Liver (tissue), 8 donors: ENCODE measurements at regions not wholly inside any gene's neighbourhood (a gene's known extent, or its start where the extent isn't known, plus 50 kb on each side); places are given as distances from the start of the nearest gene placed in this dataset.

ENCODE experiments used
- DNase-seq: peaks from one replicate; pipeline ENCODE4 v3.0.0-alpha.2; 2017; ENCODE audit warnings: low spot score
- H3K27ac ChIP-seq, 2 donors: one replicate each; pipeline ENCODE4 v1.7.0; 2013; ENCODE audit warnings: inconsistent platforms in 2 of 2, low read length in 2 of 2, control low read depth in 1 of 2, low read depth in 1 of 2, mild to moderate bottlenecking in 1 of 2
- H3K27me3 ChIP-seq, 4 donors: one replicate each; pipeline versions ENCODE4 v1.6.1 to v1.7.0; 2013; ENCODE audit warnings: low read length in 3 of 4, inconsistent platforms in 1 of 4, mild to moderate bottlenecking in 1 of 4, moderate library complexity in 1 of 4; ENCODE audit not compliant: control insufficient read depth in 4 of 4, insufficient read depth in 4 of 4
- H3K36me3 ChIP-seq, 4 donors: one replicate each; pipeline versions ENCODE4 v1.6.1 to v1.7.0; 2013; ENCODE audit warnings: low read length in 3 of 4, mild to moderate bottlenecking in 3 of 4, low read depth in 1 of 4, moderate library complexity in 1 of 4; ENCODE audit not compliant: control insufficient read depth in 4 of 4, insufficient read depth in 3 of 4
- H3K4me1 ChIP-seq, 4 donors: one replicate each; pipeline versions ENCODE4 v1.6.1 to v1.7.0; 2013; ENCODE audit warnings: low read length in 3 of 4, mild to moderate bottlenecking in 3 of 4, moderate library complexity in 1 of 4; ENCODE audit not compliant: control insufficient read depth in 4 of 4, insufficient read depth in 4 of 4
- H3K4me3 ChIP-seq, 3 donors: one replicate each; pipeline versions ENCODE4 v1.6.1 to v1.7.0; 2013; ENCODE audit warnings: low read length in 3 of 3, control low read depth in 1 of 3, low read depth in 1 of 3, mild to moderate bottlenecking in 1 of 3
- H3K9ac ChIP-seq, 2 donors: one replicate each; pipeline ENCODE4 v1.7.0; 2013; ENCODE audit warnings: low read length in 2 of 2, mild to moderate bottlenecking in 2 of 2, moderate library complexity in 2 of 2, control low read depth in 1 of 2, low read depth in 1 of 2
- H3K9me3 ChIP-seq, 4 donors: one replicate each; pipeline versions ENCODE4 v1.6.1 to v1.7.0; 2013; ENCODE audit warnings: low read length in 3 of 4; ENCODE audit not compliant: control insufficient read depth in 4 of 4
- ATF3 ChIP-seq: IDR thresholded peaks from 2 replicates; pipeline ENCODE4 v1.6.1; 2016; ENCODE audit warnings: antibody characterized with exemption
- CTCF ChIP-seq: fragments of 150-350 bp; IDR thresholded peaks from 2 replicates; pipeline ENCODE4 v1.5.1; 2017; ENCODE audit warnings: improper control_type of control experiment, low read depth, low read length; ENCODE audit not compliant: missing input control
- EGR1 ChIP-seq, 2 donors: IDR thresholded peaks; 2 replicates each; pipeline ENCODE4 v1.6.1; 2016 to 2018; ENCODE audit warnings: antibody characterized with exemption in 2 of 2, low read depth in 2 of 2
- FOXA1 ChIP-seq: IDR thresholded peaks from 2 replicates; pipeline ENCODE4 v1.6.1; 2016; ENCODE audit warnings: antibody characterized with exemption
- FOXA2 ChIP-seq: IDR thresholded peaks from 2 replicates; pipeline ENCODE4 v1.6.1; 2016; ENCODE audit warnings: antibody characterized with exemption
- GABPA ChIP-seq, 2 donors: IDR thresholded peaks in 1 of 2; conservative IDR thresholded peaks in 1 of 2; 2 replicates each; pipeline ENCODE4 v1.6.1; 2016; ENCODE audit warnings: antibody characterized with exemption in 2 of 2, mild to moderate bottlenecking in 1 of 2, moderate library complexity in 1 of 2
- HNF4A ChIP-seq, 2 donors: conservative IDR thresholded peaks; 2 replicates each; pipeline ENCODE4 v1.6.1; 2016; ENCODE audit warnings: antibody characterized with exemption in 2 of 2, mild to moderate bottlenecking in 2 of 2
- JUND ChIP-seq, 2 donors: IDR thresholded peaks; 2 replicates each; pipeline ENCODE4 v1.6.1; 2016; ENCODE audit warnings: antibody characterized with exemption in 2 of 2
- MAX ChIP-seq: IDR thresholded peaks from 2 replicates; pipeline ENCODE4 v1.6.1; 2016; ENCODE audit warnings: antibody characterized with exemption
- NR2F2 ChIP-seq: IDR thresholded peaks from 2 replicates; pipeline ENCODE4 v1.6.1; 2016; ENCODE audit warnings: antibody characterized with exemption
- RAD21 ChIP-seq, 2 donors: IDR thresholded peaks; 2 replicates each; pipeline ENCODE4 v1.6.1; 2016; ENCODE audit warnings: antibody characterized with exemption in 2 of 2, mild to moderate bottlenecking in 2 of 2
- REST ChIP-seq: IDR thresholded peaks from 2 replicates; pipeline ENCODE4 v1.6.1; 2016; ENCODE audit warnings: antibody characterized with exemption, mild to moderate bottlenecking
- RXRA ChIP-seq, 2 donors: IDR thresholded peaks; 2 replicates each; pipeline ENCODE4 v1.6.1; 2017 to 2018; ENCODE audit warnings: antibody characterized with exemption in 2 of 2, mild to moderate bottlenecking in 1 of 2
- SP1 ChIP-seq: IDR thresholded peaks from 2 replicates; pipeline ENCODE4 v1.6.1; 2018; ENCODE audit warnings: antibody characterized with exemption, mild to moderate bottlenecking
- TAF1 ChIP-seq: conservative IDR thresholded peaks from 2 replicates; pipeline ENCODE4 v1.6.1; 2016; ENCODE audit warnings: antibody characterized with exemption, mild to moderate bottlenecking
- ZBTB33 ChIP-seq: IDR thresholded peaks from 2 replicates; pipeline ENCODE4 v1.6.1; 2016; ENCODE audit warnings: antibody characterized with exemption
- WGBS: extraction: QIAGEN DNeasy Blood & Tissue Kit; methylation state at CpG from one replicate; pipeline ENCODE4 v1.1.7; 2013; 5-methylcytosine and 5-hydroxymethylcytosine counted together
- donor health status: healthy.
- donor health status: healthy.
- donor health status: healthy.
- donor health status: healthy.
- donor health status: healthy.

- H3K36me3 ChIP-seq: no peaks in the 10 kb centered on the region
- WGBS: 86% methylated on average over 14 of the region's 14 CpGs
- DNase-seq: no peak
- no peak overlapping the region for H3K9ac ChIP-seq
- TF ChIP-seq REST (no peak), GABPA (IDR thresholded peaks at IDR 0.05 in 1 of 2, conservative IDR thresholded peaks at IDR 0.05 in 1 of 2) (no peak), FOXA2 (no peak), EGR1 (IDR thresholded peaks at IDR 0.05; ENCODE audit: low read depth in 2 of 2) (no peak), RAD21 (IDR thresholded peaks at IDR 0.05) (no peak), NR2F2 (no peak), ZBTB33 (no peak), JUND (IDR thresholded peaks at IDR 0.05) (no peak), RXRA (IDR thresholded peaks at IDR 0.05) (no peak), TAF1 (no peak), CTCF (no peak), SP1 (no peak), ATF3 (no peak), FOXA1 (no peak)
- H3K27me3 ChIP-seq: peaks cover 0 to 6% (median 0%) of the 10 kb centered on the region in 4 donors
- no peak overlapping the region for H3K27ac ChIP-seq
- no peaks in the 10 kb centered on the region for H3K4me1 ChIP-seq
- H3K9me3 ChIP-seq: no peaks in the 10 kb centered on the region
- no peak overlapping the region for H3K4me3 ChIP-seq
Measured at GRCh38 chr20:60430516-60431001, 472.3 kb downstream of the CDH26 start.

GRCh38 chr20:60431349-60431748 is 473.1 kb downstream of the CDH26 start:
- Histone ChIP-seq H3K4me1 (no peaks in the 10 kb centered on the region), H3K27ac (no peak overlapping the region), H3K36me3 (no peaks in the 10 kb centered on the region), H3K9ac (no peak overlapping the region), H3K4me3 (no peak overlapping the region), H3K27me3 (peaks cover 0 to 6% (median 0%) of the 10 kb centered on the region in 4 donors), H3K9me3 (no peaks in the 10 kb centered on the region)
- DNase-seq: no peak
- 64% methylated on average over 5 of the region's 5 CpGs for WGBS
- no peak for TF ChIP-seq RAD21 (IDR thresholded peaks at IDR 0.05)
- no peak for TF ChIP-seq FOXA2
- TF ChIP-seq RXRA (IDR thresholded peaks at IDR 0.05): no peak
- TF ChIP-seq CTCF: no peak
- no peak for TF ChIP-seq MAX
- TF ChIP-seq HNF4A (conservative IDR thresholded peaks at IDR 0.05): no peak
- no peak for TF ChIP-seq FOXA1
- TF ChIP-seq SP1: no peak
- TF ChIP-seq GABPA (IDR thresholded peaks at IDR 0.05 in 1 of 2, conservative IDR thresholded peaks at IDR 0.05 in 1 of 2): no peak
- no peak for TF ChIP-seq NR2F2
- no peak for TF ChIP-seq ATF3
- TF ChIP-seq REST: no peak
